Activated CD4-positive, alpha-beta T cell treated with anti-CD3 and anti-CD28 coated beads, Interleukin-2, amount 50 U/mL, for 16 hours (primary cell): ENCODE measurements at regions not wholly inside any gene's neighbourhood (a gene's known extent, or its start where the extent isn't known, plus 50 kb on each side); places are given as distances from the start of the nearest gene placed in this dataset.
"Not testable (repeated sequence)": the region's sequence is repeated elsewhere in the genome, so short reads cannot be mapped to it uniquely, and the experiment has no call there.

Experiments
- DNase-seq: peaks from one replicate; pipeline ENCODE4 v3.0.0-alpha.2; 2020

- DNase-seq = no peak
Observed at GRCh38 chr7:149334930-149335329, 72.9 kb downstream of the ZNF783 start.

GRCh38 chr7:149348758-149349369 lies 86.9 kb downstream of the ZNF783 start:
- no peak for DNase-seq

DNA sequence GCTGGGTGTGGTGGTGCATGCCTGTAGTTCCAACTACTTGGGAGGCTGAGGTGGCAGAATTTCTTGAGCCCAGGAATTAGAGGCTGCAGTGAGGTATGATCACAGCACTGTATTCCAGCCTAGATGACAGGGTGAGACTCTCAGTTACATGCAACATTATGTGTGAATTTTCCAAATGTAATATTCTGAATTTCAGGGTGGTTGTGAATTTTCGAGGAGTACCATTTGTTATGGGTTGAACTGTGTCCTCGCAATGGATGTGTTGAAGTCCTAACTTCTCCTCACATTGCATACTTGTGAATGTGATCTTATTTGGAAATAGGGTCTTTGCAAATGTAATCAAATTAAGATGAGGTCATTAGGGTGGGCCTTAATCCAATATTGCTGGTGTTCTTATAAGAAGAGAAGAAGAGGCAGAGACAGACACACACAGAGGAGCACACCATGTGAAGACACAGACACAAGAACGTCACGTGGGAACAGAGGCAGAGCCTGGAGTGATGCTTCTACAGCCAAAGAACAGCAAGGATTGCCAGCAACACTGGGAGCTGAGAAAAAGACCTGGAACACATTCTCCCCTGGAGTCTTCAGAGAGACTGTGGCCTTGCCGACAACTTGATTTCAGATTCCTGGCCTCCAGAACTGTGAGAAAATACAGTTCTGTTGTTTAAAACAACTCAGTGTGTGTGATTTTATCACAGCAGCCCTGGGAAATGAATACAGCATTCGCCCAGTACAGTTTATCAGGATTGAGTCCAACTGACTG lies 91.9 kb downstream of the ZNF783 start:
- no peak for DNase-seq

- not testable (repeated sequence) for DNase-seq
Observed at GRCh38 chr7:149355035-149355389, 93.0 kb downstream of the ZNF783 start.

DNA sequence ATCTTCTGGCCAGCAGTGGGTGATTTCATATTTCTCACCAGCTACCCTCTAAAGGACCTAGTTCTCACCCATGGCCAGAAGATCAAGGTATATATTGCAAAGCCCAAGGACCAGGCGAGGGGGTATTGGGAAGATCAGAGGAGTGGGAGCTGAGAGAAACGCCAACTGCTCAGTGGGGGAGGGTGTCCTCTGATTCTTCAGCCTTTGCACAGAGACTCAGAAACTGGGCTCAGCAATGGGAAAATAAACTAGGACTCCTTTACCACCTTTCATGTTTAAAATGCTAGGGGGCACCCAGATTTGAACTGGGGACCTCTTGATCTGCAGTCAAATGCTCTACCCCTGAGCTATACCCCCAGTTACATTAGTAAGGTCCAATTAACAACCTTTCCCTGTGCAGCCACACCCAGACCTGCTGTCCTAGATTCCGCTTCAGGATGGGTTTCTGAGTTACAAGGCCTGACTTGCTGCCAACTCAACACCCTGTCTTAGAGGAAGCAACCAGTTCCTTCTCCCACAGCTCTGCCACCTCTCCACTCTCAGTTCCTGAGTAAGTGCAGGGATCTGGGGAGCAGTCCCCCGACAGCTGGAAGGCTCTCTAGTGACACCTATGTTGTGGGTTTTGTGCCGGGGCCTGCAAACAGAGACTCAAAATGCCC lies 93.5 kb downstream of the ZNF783 start:
- DNase-seq = peak; percentile 6

DNA sequence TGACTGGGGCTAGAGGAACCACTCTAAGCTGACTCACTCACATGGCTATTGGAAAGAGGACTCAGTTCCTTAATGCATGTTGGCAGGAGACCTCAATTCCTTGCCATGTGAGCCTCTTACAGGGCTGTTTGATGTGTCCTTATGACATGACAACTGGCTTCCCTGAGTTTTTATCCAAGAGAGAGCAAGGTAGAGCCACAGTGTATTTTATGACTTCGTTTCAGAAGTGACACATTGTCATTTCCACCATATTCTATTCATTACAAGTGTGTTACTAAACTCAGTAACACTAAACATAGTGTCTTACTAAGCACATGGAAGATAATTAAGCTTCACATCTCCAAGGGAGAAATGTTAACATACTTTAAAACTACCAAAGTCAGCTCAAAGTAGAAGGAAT lies 98.2 kb downstream of the ZNF777 start:
- DNase-seq = no peak

DNA sequence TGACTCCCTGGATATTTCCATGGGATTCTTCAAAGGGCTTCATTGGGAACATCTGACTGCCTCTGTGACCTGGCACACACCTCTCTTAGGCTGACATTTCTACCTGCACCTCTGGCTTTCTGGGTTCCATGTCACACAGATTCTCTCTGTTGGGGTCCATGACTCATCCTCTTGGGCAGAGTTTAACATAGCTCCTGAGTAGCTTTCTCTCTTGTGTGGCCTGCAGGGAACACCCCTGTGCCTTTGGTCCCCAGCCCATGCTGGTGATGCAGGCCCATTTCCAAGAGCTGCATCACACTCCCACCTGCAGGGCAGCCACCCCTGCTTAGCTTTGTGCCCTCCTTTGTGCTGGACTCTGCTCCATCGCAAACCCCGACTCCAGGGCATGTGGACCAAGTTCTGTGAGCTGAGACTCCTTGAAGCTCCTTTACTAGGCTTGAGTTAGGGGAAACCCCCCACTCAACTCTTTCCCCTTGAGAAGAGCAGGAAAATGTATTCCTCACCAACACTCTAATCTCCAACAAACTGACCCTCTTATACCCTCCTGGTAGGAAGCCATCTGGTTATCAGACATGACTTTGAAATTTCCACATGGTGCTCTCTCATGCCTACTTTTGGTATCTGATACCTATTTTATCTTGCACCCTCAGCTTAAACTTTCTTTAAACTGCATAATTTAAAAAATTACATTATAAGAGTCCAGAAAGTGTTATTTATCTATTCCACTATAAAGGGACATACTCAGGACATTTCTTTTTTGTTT lies 93.3 kb downstream of the ZNF777 start:
- no peak for DNase-seq

DNA sequence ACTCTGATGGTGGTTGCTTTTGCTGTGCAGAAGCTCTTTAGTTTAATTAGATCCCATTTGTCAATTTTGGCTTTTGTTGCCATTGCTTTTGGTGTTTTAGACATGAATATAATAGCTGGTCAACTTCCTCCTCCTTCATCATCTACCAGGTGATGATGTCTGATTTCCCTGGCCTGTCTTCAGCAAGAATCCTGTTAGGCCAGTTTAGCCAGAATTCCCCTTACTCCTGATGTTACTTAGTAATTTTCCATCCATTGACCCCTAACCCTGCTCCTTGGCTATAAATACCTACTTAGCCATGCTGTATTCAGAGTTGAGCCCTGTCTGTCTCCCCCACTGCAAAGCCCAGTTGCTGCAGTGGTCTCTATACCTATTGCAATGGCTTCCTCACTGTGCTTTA lies 91.4 kb downstream of the ZNF777 start:
- no peak for DNase-seq

- DNase-seq = no peak
Observed at GRCh38 chr7:149370790-149371189, 90.1 kb downstream of the ZNF777 start.

- DNase-seq = no peak
Observed at GRCh38 chr7:149373089-149373488, 87.8 kb downstream of the ZNF777 start.

GRCh38 chr7:149375234-149376008 lies 85.4 kb downstream of the ZNF777 start:
- DNase-seq = no peak

- DNase-seq = no peak
Observed at GRCh38 chr7:149377386-149377785, 83.5 kb downstream of the ZNF777 start.

DNA sequence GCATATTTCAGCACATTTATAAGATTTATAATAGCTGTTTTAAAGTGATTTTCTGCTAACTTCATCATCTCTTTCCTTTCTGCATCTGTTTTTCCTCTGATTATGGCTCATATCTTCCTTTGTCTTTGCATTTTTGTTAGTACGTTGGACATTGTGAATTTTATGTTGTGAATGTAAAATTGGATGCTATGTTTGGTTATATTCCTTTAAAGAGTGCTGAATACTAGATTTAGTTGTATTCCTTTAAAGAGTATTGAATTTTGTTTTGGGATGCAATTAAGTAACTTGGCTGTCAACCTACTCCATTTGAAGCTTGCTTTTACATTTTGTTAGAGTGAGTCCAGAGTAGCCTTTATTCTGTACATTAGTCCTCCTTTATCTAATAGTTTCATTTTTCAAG lies 81.2 kb downstream of the ZNF777 start:
- DNase-seq = no peak

DNA sequence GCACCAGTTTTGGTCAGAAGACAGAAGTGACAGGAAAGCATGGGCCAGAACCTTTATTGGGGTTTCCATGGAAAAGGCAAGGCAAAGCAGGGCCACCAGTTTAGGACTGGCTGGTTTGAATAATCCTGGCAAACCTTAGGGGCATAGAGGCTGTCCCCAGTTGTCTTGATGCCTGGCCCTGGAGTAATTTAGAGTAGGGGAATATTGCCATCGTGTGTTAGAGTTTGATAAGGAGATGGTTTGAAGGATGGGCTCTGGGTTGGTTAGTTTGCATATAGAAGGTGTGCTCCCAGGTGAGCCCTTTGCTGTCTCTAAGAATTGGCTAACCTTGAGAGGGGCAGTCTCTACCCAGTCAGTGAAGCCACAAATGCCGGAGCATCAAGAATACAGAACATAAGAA lies 79.6 kb downstream of the ZNF777 start:
- no peak for DNase-seq
